Endothelial cell (in vitro differentiated cells): ENCODE measurements at regions not wholly inside any gene's neighbourhood (a gene's known extent, or its start where the extent isn't known, plus 50 kb on each side); places are given as distances from the start of the nearest gene placed in this dataset.

Experiments used
- DNase-seq: peaks from one replicate; pipeline ENCODE4 v3.0.0; 2021; ENCODE audit warnings: low spot score
- H3K27ac Mint-ChIP-seq: one replicate; pipeline ENCODE4 v1.8.0; 2021; ENCODE audit warnings: mixed read lengths, inconsistent platforms; ENCODE audit not compliant: unreplicated experiment
- H3K27me3 Mint-ChIP-seq: one replicate; pipeline ENCODE4 v1.8.0; 2021; ENCODE audit warnings: mild to moderate bottlenecking, moderate library complexity, mixed read lengths, inconsistent platforms; ENCODE audit not compliant: unreplicated experiment
- H3K36me3 Mint-ChIP-seq: one replicate; pipeline ENCODE4 v1.8.0; 2021; ENCODE audit warnings: mild to moderate bottlenecking, low read depth, mixed read lengths, inconsistent platforms; ENCODE audit not compliant: unreplicated experiment
- H3K4me1 Mint-ChIP-seq: one replicate; pipeline ENCODE4 v1.8.0; 2021; ENCODE audit warnings: mild to moderate bottlenecking, mixed read lengths, inconsistent platforms; ENCODE audit not compliant: unreplicated experiment
- H3K4me3 Mint-ChIP-seq: one replicate; pipeline ENCODE4 v1.8.0; 2021; ENCODE audit warnings: mild to moderate bottlenecking, mixed read lengths, inconsistent platforms; ENCODE audit not compliant: unreplicated experiment
- H3K9me3 Mint-ChIP-seq: one replicate; pipeline ENCODE4 v1.8.0; 2021; ENCODE audit warnings: mixed read lengths, inconsistent platforms; ENCODE audit not compliant: unreplicated experiment
- TF ChIP-seq, protein P1 (sequence below): fragments of 200-600 bp; sonication (generic); IDR thresholded peaks from one replicate; pipeline ENCODE4 v1.5.0; 2021; ENCODE audit warnings: antibody characterized with exemption; ENCODE audit not compliant: unreplicated experiment

DNA sequence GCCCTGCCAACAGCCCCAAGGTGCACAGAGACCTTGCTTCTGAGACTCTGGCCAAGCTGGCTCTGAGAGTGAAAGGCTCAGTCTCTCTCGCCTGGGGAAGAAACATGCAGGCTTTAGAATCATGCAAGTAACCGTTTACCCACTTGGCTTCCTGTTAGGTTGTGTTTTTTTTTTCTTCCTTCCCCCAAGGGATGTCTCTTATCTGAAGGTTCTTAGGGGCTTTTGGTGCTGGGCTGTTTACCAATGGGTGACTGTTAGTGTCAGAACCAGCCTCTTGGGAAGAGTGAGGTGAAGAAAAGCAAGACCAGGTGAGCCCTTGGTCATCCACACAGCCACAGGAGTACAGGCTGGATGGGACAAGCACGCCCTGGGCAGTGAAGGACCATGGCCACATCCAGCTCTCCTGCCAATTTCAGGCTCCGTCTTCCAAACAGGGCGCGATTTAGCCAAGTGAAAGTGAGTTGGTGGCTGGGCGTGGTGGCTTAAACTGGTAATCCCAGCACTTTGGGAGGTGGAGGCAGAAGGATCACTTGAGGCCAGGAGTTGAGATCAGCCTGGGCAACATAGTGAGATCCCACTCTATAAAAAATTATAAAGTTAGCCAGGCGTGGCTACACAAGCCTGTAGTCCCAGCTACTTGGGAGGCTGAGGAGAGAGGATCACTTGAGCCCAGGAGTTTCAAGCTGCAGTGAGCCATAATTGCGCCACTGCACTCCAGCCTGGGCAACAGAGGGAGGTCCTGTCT lies 76.3 kb upstream of the CUX1 start:
- H3K9me3 Mint-ChIP-seq: no peaks in the 10 kb centered on the region
- no peaks in the 10 kb centered on the region for H3K36me3 Mint-ChIP-seq
- TF ChIP-seq, protein P1, sequence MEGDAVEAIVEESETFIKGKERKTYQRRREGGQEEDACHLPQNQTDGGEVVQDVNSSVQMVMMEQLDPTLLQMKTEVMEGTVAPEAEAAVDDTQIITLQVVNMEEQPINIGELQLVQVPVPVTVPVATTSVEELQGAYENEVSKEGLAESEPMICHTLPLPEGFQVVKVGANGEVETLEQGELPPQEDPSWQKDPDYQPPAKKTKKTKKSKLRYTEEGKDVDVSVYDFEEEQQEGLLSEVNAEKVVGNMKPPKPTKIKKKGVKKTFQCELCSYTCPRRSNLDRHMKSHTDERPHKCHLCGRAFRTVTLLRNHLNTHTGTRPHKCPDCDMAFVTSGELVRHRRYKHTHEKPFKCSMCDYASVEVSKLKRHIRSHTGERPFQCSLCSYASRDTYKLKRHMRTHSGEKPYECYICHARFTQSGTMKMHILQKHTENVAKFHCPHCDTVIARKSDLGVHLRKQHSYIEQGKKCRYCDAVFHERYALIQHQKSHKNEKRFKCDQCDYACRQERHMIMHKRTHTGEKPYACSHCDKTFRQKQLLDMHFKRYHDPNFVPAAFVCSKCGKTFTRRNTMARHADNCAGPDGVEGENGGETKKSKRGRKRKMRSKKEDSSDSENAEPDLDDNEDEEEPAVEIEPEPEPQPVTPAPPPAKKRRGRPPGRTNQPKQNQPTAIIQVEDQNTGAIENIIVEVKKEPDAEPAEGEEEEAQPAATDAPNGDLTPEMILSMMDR: no peak
- no peak for DNase-seq
- H3K4me1 Mint-ChIP-seq: peaks cover 5% of the 10 kb centered on the region
- H3K27me3 Mint-ChIP-seq: peaks cover 4% of the 10 kb centered on the region
- H3K4me3 Mint-ChIP-seq: no peak overlapping the region
- H3K27ac Mint-ChIP-seq: no peak overlapping the region

DNA sequence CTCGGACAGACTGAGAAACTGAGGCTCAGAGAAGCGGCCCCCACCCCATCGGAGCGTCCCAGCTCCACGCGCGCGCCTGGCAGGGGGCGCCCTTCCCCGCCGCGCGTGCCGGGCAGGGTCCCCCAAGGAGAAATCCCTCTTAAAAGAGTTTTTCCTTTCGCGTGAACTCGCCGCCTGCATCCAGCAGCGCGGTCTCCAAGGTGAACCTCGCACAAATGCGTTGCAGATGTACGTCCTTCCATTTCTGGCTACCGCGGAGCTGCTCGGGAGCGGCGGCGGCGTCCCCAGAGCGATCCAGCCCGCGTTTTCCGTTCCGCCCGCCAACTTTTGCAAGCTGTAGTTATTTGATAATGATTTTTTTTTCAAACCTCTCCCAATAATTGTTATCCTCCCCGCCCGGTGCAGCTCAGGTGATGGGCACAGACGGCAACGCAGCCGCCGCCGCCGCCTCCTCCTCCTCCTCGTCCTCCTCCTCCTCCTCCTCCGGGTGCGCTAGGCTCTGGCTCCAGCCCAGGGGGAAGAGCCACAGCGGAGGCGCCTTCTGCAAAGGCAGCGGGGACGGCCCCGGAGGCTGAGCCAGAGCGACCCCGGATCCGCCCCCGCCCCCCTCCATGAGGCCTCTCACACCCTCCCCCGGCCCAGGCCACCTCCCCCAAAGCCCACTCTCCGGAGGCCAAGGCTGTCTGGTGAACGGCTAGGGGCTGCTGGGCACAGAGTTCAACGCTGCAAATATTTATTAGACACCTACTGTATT lies 74.0 kb upstream of the CUX1 start:
- Mint-ChIP-seq H3K27me3 (peaks cover 4% of the 10 kb centered on the region), H3K4me3 (peak overlapping the region; percentile 80), H3K9me3 (no peaks in the 10 kb centered on the region), H3K4me1 (peaks cover 5% of the 10 kb centered on the region), H3K27ac (no peak overlapping the region), H3K36me3 (no peaks in the 10 kb centered on the region)
- peak; percentile 56 for DNase-seq
- TF ChIP-seq, protein P1: no peak

DNA sequence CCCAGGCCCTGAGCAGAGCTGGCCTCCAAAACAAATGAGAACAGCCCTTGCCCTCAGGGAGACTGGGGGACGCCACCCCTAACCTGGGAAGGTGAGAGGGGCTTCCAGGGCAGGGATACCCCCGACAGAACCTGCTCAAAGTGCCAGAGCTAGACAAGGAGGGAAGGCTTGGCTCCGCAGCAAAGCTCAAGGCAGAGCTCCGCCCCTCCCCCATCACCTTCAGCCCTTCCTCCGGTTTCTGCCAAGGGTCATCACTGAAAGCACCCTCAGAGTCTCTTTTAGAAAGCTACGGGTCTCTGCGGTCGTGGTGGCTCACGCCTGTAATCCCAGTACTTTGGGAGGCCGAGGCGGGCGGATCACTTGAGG lies 73.4 kb upstream of the CUX1 start:
- H3K9me3 Mint-ChIP-seq: no peaks in the 10 kb centered on the region
- H3K27ac Mint-ChIP-seq: no peak overlapping the region
- peak; percentile 15 for DNase-seq
- peaks cover 5% of the 10 kb centered on the region for H3K4me1 Mint-ChIP-seq
- H3K36me3 Mint-ChIP-seq: no peaks in the 10 kb centered on the region
- TF ChIP-seq, protein P1: no peak
- peaks cover 4% of the 10 kb centered on the region for H3K27me3 Mint-ChIP-seq
- H3K4me3 Mint-ChIP-seq: no peak overlapping the region

DNA sequence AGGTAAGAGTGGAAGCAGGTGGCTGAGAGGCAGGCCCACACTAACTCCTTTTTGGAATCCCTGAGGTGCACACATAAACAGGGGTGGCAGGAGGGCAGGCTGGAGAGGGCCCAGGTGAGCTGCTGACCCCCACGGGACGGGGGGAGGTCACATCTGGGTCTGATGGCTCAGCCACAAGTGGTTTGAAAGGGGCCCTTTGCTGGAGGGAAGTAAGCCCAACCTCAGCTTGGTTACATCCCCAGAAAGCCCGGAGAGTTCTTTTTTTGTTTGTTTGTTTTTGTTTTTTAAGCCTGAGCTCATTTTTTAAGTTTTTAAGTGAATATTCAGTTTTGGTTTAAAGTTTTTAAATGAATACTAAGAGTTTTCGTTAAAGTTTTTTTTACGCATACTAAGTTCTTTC lies 72.8 kb upstream of the CUX1 start:
- H3K27ac Mint-ChIP-seq: no peak overlapping the region
- no peak overlapping the region for H3K4me3 Mint-ChIP-seq
- H3K4me1 Mint-ChIP-seq: no peaks in the 10 kb centered on the region
- peaks cover 4% of the 10 kb centered on the region for H3K27me3 Mint-ChIP-seq
- TF ChIP-seq, protein P1: no peak
- DNase-seq: no peak
- H3K9me3 Mint-ChIP-seq: no peaks in the 10 kb centered on the region
- H3K36me3 Mint-ChIP-seq: no peaks in the 10 kb centered on the region

DNA sequence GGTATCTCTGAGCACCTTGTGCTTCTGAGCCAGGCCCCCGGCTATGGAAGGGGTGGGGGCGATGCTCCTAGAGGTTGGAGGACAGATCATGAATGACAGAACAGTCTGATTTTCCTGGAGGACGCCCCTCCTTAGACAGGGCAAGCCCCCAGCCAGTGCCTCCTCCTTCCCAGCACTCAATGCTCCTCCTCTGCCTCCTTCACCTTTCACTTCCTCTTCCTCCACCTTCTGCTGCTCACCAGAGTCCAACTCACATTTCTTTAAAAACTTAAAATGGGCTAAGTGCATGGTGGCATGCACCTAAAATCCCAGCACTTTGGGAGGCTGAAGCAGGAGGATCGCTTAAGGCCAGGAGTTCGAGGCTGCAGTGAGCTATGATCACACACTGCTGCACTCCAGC lies 71.1 kb upstream of the CUX1 start:
- Mint-ChIP-seq H3K27ac (no peak overlapping the region), H3K4me1 (no peaks in the 10 kb centered on the region), H3K27me3 (peaks cover 2% of the 10 kb centered on the region), H3K4me3 (no peak overlapping the region), H3K36me3 (no peaks in the 10 kb centered on the region), H3K9me3 (no peaks in the 10 kb centered on the region)
- TF ChIP-seq, protein P1: no peak
- DNase-seq: no peak
